ENCODE measurements at regions not wholly inside any gene's neighbourhood (a gene's known extent, or its start where the extent isn't known, plus 50 kb on each side); places are given as distances from the start of the nearest gene placed in this dataset.

- no peak for DNase-seq (ENCODE audit: low spot score)
- H2AFZ ChIP-seq (replicated peaks), result no peak overlapping the region
- H3K79me2 ChIP-seq (ENCODE audit: low read depth), result no peaks in the 10 kb centered on the region
- H3K27me3 Mint-ChIP-seq (ENCODE audit: insufficient read depth, low read depth), result peaks cover 2% of the 10 kb centered on the region
- no peak overlapping the region for H3K4me3 ChIP-seq
- H3K36me3 Mint-ChIP-seq, result no peaks in the 10 kb centered on the region
- no peak for TF ChIP-seq CTCF (IDR thresholded peaks at IDR 0.05)
- TF ChIP-seq EZH2phosphoT487 (IDR thresholded peaks at IDR 0.05), result no peak
- TF ChIP-seq EZH2 (IDR thresholded peaks at IDR 0.05), result no peak
- H3K27ac ChIP-seq, result no peak overlapping the region
- H3K4me1 Mint-ChIP-seq, result peaks cover 2% of the 10 kb centered on the region
- H3K9me3 Mint-ChIP-seq, result no peaks in the 10 kb centered on the region
- H3K9me3 ChIP-seq (ENCODE audit: low read depth), result no peaks in the 10 kb centered on the region
- no peak overlapping the region for H3K9ac ChIP-seq
- H3K27ac Mint-ChIP-seq, result no peak overlapping the region
- H3K36me3 ChIP-seq, result no peaks in the 10 kb centered on the region
- no peak overlapping the region for H3K4me3 Mint-ChIP-seq
- no peaks in the 10 kb centered on the region for H3K27me3 ChIP-seq
- no peaks in the 10 kb centered on the region for H4K20me1 ChIP-seq (ENCODE audit: low read depth)
- H3F3A ChIP-seq (ENCODE audit: low read depth), result no peaks in the 10 kb centered on the region
- no peak overlapping the region for H3K4me2 ChIP-seq
- peaks cover 12% of the 10 kb centered on the region for H3K4me1 ChIP-seq
These were observed 202.8 kb downstream of the SREK1 start for GRCh38 chr5:66346869-66347268.

- H3K4me1 Mint-ChIP-seq, result peaks cover 2% of the 10 kb centered on the region
- no peaks in the 10 kb centered on the region for H4K20me1 ChIP-seq (ENCODE audit: low read depth)
- peaks cover 6% of the 10 kb centered on the region for H3K27me3 Mint-ChIP-seq (ENCODE audit: insufficient read depth, low read depth)
- peaks cover 10% of the 10 kb centered on the region for H3K4me1 ChIP-seq
- H3K27ac Mint-ChIP-seq, result no peak overlapping the region
- no peaks in the 10 kb centered on the region for H3K36me3 Mint-ChIP-seq
- no peak overlapping the region for H3K4me3 Mint-ChIP-seq
- H3K9me3 Mint-ChIP-seq, result no peaks in the 10 kb centered on the region
- H3K79me2 ChIP-seq (ENCODE audit: low read depth), result no peaks in the 10 kb centered on the region
- H3K27ac ChIP-seq, result no peak overlapping the region
- no peak overlapping the region for H3K4me3 ChIP-seq
- no peaks in the 10 kb centered on the region for H3K9me3 ChIP-seq (ENCODE audit: low read depth)
- H3K36me3 ChIP-seq, result no peaks in the 10 kb centered on the region
- no peak for DNase-seq (ENCODE audit: low spot score)
- no peak overlapping the region for H3K9ac ChIP-seq
- no peaks in the 10 kb centered on the region for H3K27me3 ChIP-seq
- H3F3A ChIP-seq (ENCODE audit: low read depth), result no peaks in the 10 kb centered on the region
- H3K4me2 ChIP-seq, result no peak overlapping the region
- H2AFZ ChIP-seq (replicated peaks), result no peak overlapping the region
- no peak for TF ChIP-seq EZH2phosphoT487 (IDR thresholded peaks at IDR 0.05)
- TF ChIP-seq EZH2 (IDR thresholded peaks at IDR 0.05), result no peak
- TF ChIP-seq CTCF (IDR thresholded peaks at IDR 0.05), result no peak
These were observed 204.5 kb downstream of the SREK1 start for GRCh38 chr5:66348387-66349125.

GRCh38 chr5:66351813-66352212 is 207.7 kb downstream of the SREK1 start:
- Mint-ChIP-seq H3K27ac (no peak overlapping the region), H3K4me3 (no peak overlapping the region), H3K9me3 (no peaks in the 10 kb centered on the region), H3K36me3 (no peaks in the 10 kb centered on the region), H3K27me3 (ENCODE audit: insufficient read depth, low read depth) (peaks cover 8% of the 10 kb centered on the region), H3K4me1 (no peaks in the 10 kb centered on the region)
- H3K9ac ChIP-seq, result no peak overlapping the region
- no peaks in the 10 kb centered on the region for H3K9me3 ChIP-seq (ENCODE audit: low read depth)
- no peaks in the 10 kb centered on the region for H3K79me2 ChIP-seq (ENCODE audit: low read depth)
- no peak for DNase-seq (ENCODE audit: low spot score)
- H3K4me2 ChIP-seq, result no peak overlapping the region
- H3K27me3 ChIP-seq, result no peaks in the 10 kb centered on the region
- no peak for TF ChIP-seq EZH2phosphoT487 (IDR thresholded peaks at IDR 0.05)
- no peak for TF ChIP-seq CTCF (IDR thresholded peaks at IDR 0.05)
- TF ChIP-seq EZH2 (IDR thresholded peaks at IDR 0.05), result no peak
- H3F3A ChIP-seq (ENCODE audit: low read depth), result no peaks in the 10 kb centered on the region
- H3K4me1 ChIP-seq, result no peaks in the 10 kb centered on the region
- no peak overlapping the region for H3K27ac ChIP-seq
- H4K20me1 ChIP-seq (ENCODE audit: low read depth), result no peaks in the 10 kb centered on the region
- H3K4me3 ChIP-seq, result no peak overlapping the region
- H3K36me3 ChIP-seq, result no peaks in the 10 kb centered on the region
- no peak overlapping the region for H2AFZ ChIP-seq (replicated peaks)

All from neural progenitor cell (in vitro differentiated cells).